Endothelial cell of umbilical vein (primary cell): ENCODE measurements at regions not wholly inside any gene's neighbourhood (a gene's known extent, or its start where the extent isn't known, plus 50 kb on each side); places are given as distances from the start of the nearest gene placed in this dataset.

Experiments
- BruUV-seq: library from RNA; stranded (reverse); fragments of 400-500 nt; replicated peaks from 2 replicates; lab custom pipeline; 2021; lab: Mats Ljungman, UMichigan
- CTCF ChIA-PET: fragments of 300-600, 350-600 bp; sonication (Branson Sonifier 250); formaldehyde crosslinking; loops from one replicate; lab custom pipeline; 2021; ENCODE audit warnings: antibody characterized with exemption, inconsistent platforms; lab: Charles Lee
- POLR2A ChIA-PET: fragments of 300-600, 350-600 bp; sonication (Branson Sonifier 250); formaldehyde crosslinking; loops from one replicate; lab custom pipeline; 2021; ENCODE audit warnings: antibody characterized with exemption, inconsistent platforms; lab: Charles Lee
- DNase-seq: peaks from one replicate; pipeline ENCODE4 v3.0.0-alpha.2; 2011; ENCODE audit warnings: low read depth, low spot score
- FAIRE-seq: peaks from 2 replicates; lab custom pipeline; 2011; peaks lifted over from hg19 to GRCh38; lab: Jason Lieb, UNC
- H2AFZ ChIP-seq: 2 replicates; pipeline ENCODE4 v1.6.0; 2012; ENCODE audit warnings: low read depth, low read length, control low read depth, inconsistent platforms
- H3K27ac ChIP-seq: 2 replicates; pipeline ENCODE4 v1.5.1; 2011; ENCODE audit warnings: low read depth, mild to moderate bottlenecking, control low read depth, low read length, moderate library complexity; ENCODE audit not compliant: insufficient read depth
- H3K27me3 ChIP-seq, 2 experiments: 2 replicates each; pipeline versions ENCODE4 v1.6.0 to v1.6.1; 2011; ENCODE audit warnings: low read length in 2 of 2, mixed read lengths in 1 of 2; ENCODE audit not compliant: control insufficient read depth in 2 of 2, insufficient read depth in 2 of 2
- H3K36me3 ChIP-seq, 2 experiments: 2 replicates in 1 of 2; 3 replicates in 1 of 2; pipeline ENCODE4 v1.5.1; 2011; ENCODE audit warnings: low read length in 2 of 2, mild to moderate bottlenecking in 1 of 2, moderate library complexity in 1 of 2; ENCODE audit not compliant: control insufficient read depth in 2 of 2, insufficient read depth in 2 of 2; ENCODE audit errors: extremely low read depth in 1 of 2
- H3K4me1 ChIP-seq: 3 replicates; pipeline ENCODE4 v1.5.1; 2011; ENCODE audit warnings: mild to moderate bottlenecking, low read length; ENCODE audit not compliant: control insufficient read depth, insufficient read depth; ENCODE audit errors: extremely low read depth
- H3K4me2 ChIP-seq: 2 replicates; pipeline ENCODE4 v1.6.1; 2011; ENCODE audit warnings: low read length, control low read depth, mixed read lengths; ENCODE audit not compliant: insufficient read depth
- H3K4me3 ChIP-seq, 3 experiments: fragments of 200-600 bp in 1 of 3; sonication (generic), shearing (Covaris generic) in 1 of 3; replicated peaks in 1 of 3; 2 replicates each; pipeline ENCODE4 v1.5.1; 2011 to 2016; ENCODE audit warnings: control low read depth in 3 of 3, low read length in 3 of 3, mild to moderate bottlenecking in 2 of 3, inconsistent platforms in 1 of 3, low read depth in 1 of 3, moderate library complexity in 1 of 3; ENCODE audit not compliant: insufficient read depth in 1 of 3
- H3K79me2 ChIP-seq: 2 replicates; pipeline ENCODE4 v1.6.0; 2012; ENCODE audit warnings: low read length, inconsistent platforms; ENCODE audit not compliant: control insufficient read depth, insufficient read depth
- H3K9ac ChIP-seq: replicated peaks from 2 replicates; pipeline ENCODE3; 2011; ENCODE audit warnings: low read length, control low read depth; ENCODE audit not compliant: insufficient read depth; ENCODE audit errors: extremely low read depth
- H3K9me1 ChIP-seq: replicated peaks from 3 replicates; pipeline ENCODE4 v1.6.0; 2011; ENCODE audit warnings: mild to moderate bottlenecking, low read length; ENCODE audit not compliant: control insufficient read depth, insufficient read depth; ENCODE audit errors: extremely low read depth
- H3K9me3 ChIP-seq: replicated peaks from 2 replicates; pipeline ENCODE4 v1.5.1; 2012; ENCODE audit warnings: low read length, inconsistent platforms; ENCODE audit not compliant: control insufficient read depth, insufficient read depth
- H4K20me1 ChIP-seq: replicated peaks from 2 replicates; pipeline ENCODE3; 2011; ENCODE audit warnings: mild to moderate bottlenecking, low read length; ENCODE audit not compliant: control insufficient read depth, insufficient read depth; ENCODE audit errors: extremely low read depth
- CTCF ChIP-seq, 2 donors: IDR thresholded peaks; 1 replicate in 1 of 2; 2 replicates in 1 of 2; pipeline ENCODE4 v1.5.1; 2011; ENCODE audit warnings: low read length in 2 of 2, mild to moderate bottlenecking in 2 of 2, moderate library complexity in 2 of 2, control low read depth in 1 of 2, inconsistent platforms in 1 of 2, low read depth in 1 of 2; ENCODE audit not compliant: insufficient read depth in 1 of 2; ENCODE audit errors: extremely low read depth in 1 of 2
- EZH2 ChIP-seq: IDR thresholded peaks from 2 replicates; pipeline ENCODE4 v1.6.1; 2012; ENCODE audit warnings: borderline replicate concordance, low read depth, mild to moderate bottlenecking, moderate library complexity, low read length, inconsistent platforms; ENCODE audit not compliant: severe bottlenecking
- FOS ChIP-seq: IDR thresholded peaks from 2 replicates; pipeline ENCODE4 v1.6.1; 2011; ENCODE audit warnings: mild to moderate bottlenecking, low read length, moderate library complexity, borderline replicate concordance; ENCODE audit not compliant: insufficient read depth
- GATA2 ChIP-seq: IDR thresholded peaks from 2 replicates; pipeline ENCODE4 v1.7.0; 2011; ENCODE audit warnings: low read depth, mild to moderate bottlenecking, moderate library complexity, mixed read lengths, low read length; ENCODE audit not compliant: insufficient read length, insufficient read depth
- JUN ChIP-seq: IDR thresholded peaks from 2 replicates; pipeline ENCODE4 v1.6.1; 2011; ENCODE audit warnings: borderline replicate concordance, low read depth; ENCODE audit not compliant: insufficient read length, insufficient read depth
- MAX ChIP-seq: IDR thresholded peaks from 2 replicates; pipeline ENCODE4 v1.6.1; 2011; ENCODE audit not compliant: insufficient read depth, insufficient read length
- MYC ChIP-seq: IDR thresholded peaks from one replicate; pipeline ENCODE4 v1.6.1; 2011; ENCODE audit warnings: mild to moderate bottlenecking, low read depth, low read length
- POLR2A ChIP-seq: IDR thresholded peaks from 2 replicates; pipeline ENCODE4 v1.6.1; 2012; ENCODE audit warnings: low read depth, mild to moderate bottlenecking, control low read depth, low read length
- POLR2AphosphoS5 ChIP-seq: IDR thresholded peaks from 2 replicates; pipeline ENCODE4 v1.6.1; 2012; ENCODE audit warnings: low read depth, mild to moderate bottlenecking, control low read depth, low read length, moderate library complexity; ENCODE audit not compliant: insufficient read depth
- dilution Hi-C: fragments of 300-500 bp; cut with MboI; formaldehyde crosslinking; loops from one replicate; pipeline ENCODE4 v1.15.0; 2019; ENCODE audit warnings: low sequenced_read_pairs; ENCODE audit not compliant: extremely low pct_ligation_motif_present
- intact Hi-C: fragments of 100-400 bp; cut with micrococcal nuclease; formaldehyde crosslinking; loops from one replicate; pipeline ENCODE4 v1.10.0; 2022

- Histone ChIP-seq H3K36me3 (no peaks in the 10 kb centered on the region), H3K27ac (no peak overlapping the region), H3K4me2 (no peak overlapping the region), H3K9me3 (no peaks in the 10 kb centered on the region), H3K4me1 (peaks cover 23% of the 10 kb centered on the region), H3K27me3 (no peaks in the 10 kb centered on the region), H3K9me1 (no peaks in the 10 kb centered on the region), H4K20me1 (no peaks in the 10 kb centered on the region), H3K79me2 (no peaks in the 10 kb centered on the region), H3K9ac (no peak overlapping the region), H3K4me3 (no peak overlapping the region), H2AFZ (no peak overlapping the region)
- DNase-seq (no peak), FAIRE-seq (no peak)
- POLR2A ChIA-PET, result no interaction called here
- no TSS peak for BruUV-seq
- intact Hi-C loops, result no loop called here
- CTCF ChIA-PET, result no interaction called here
- TF ChIP-seq MYC (no peak), POLR2AphosphoS5 (no peak), MAX (no peak), CTCF (IDR thresholded peaks at IDR 0.05; ENCODE audit: extremely low read depth in 1 of 2, insufficient read depth in 1 of 2, low read depth in 1 of 2, low read length in 2 of 2) (no peak), EZH2 (no peak), FOS (no peak), JUN (no peak), GATA2 (no peak), POLR2A (no peak)
- dilution Hi-C loops, result no loop called here
These were observed 124.4 kb upstream of the ZC3H12C start for GRCh38 chr11:109968781-109969180.
